Right lobe of liver (tissue), 6 donors: ENCODE measurements at regions not wholly inside any gene's neighbourhood (a gene's known extent, or its start where the extent isn't known, plus 50 kb on each side); places are given as distances from the start of the nearest gene placed in this dataset.

ENCODE experiments used
- ATAC-seq, 4 donors: fragments of 200-7000 bp; cut with Tn5 transposase; one replicate each; pipeline ENCODE4 v1.9.1; 2020; ENCODE audit warnings: mild to moderate bottlenecking in 4 of 4, moderate library complexity in 4 of 4
- DNase-seq, 3 donors: peaks; one replicate each; pipeline ENCODE4 v3.0.0-alpha.2; 2020
- H3K27ac ChIP-seq, 3 donors: fragments of 200-600 bp; one replicate each; pipeline ENCODE4 v1.8.0; 2022
- H3K27me3 ChIP-seq, 2 donors: fragments of 200-600 bp; one replicate each; pipeline ENCODE4 v1.8.0; 2022
- H3K36me3 ChIP-seq, 4 donors: fragments of 200-600 bp; sonication (generic) in 1 of 4; one replicate each; pipeline versions ENCODE4 v1.5.1 to v1.8.0; 2017 to 2022; ENCODE audit warnings: control low read depth in 1 of 4
- H3K4me1 ChIP-seq, 4 donors: fragments of 200-600 bp; sonication (generic) in 1 of 4; one replicate each; pipeline versions ENCODE4 v1.5.1 to v1.8.0; 2017 to 2022; ENCODE audit warnings: control low read depth in 1 of 4
- H3K4me3 ChIP-seq, 3 donors: fragments of 200-600 bp; one replicate each; pipeline ENCODE4 v1.8.0; 2022
- H3K9me3 ChIP-seq, 4 donors: fragments of 200-600 bp; sonication (generic) in 1 of 4; one replicate each; pipeline versions ENCODE4 v1.5.1 to v1.8.0; 2017 to 2022; ENCODE audit warnings: control low read depth in 1 of 4
- POLR2A ChIP-seq: fragments of 450-650 bp; IDR thresholded peaks from one replicate; pipeline ENCODE4 v1.6.1; 2017; ENCODE audit warnings: antibody characterized with exemption, mild to moderate bottlenecking
- WGBS: methylation state at CpG from one replicate; pipeline ENCODE4 v1.1.6; 2018; ENCODE audit warnings: low coverage, low lambda C conversion rate; ENCODE audit not compliant: insufficient coverage; ENCODE audit errors: missing lambda C conversion rate; 5-methylcytosine and 5-hydroxymethylcytosine counted together
- intact Hi-C, 2 donors: fragments of 100-400 bp; cut with DNase I; formaldehyde crosslinking; loops; one replicate each; pipeline versions ENCODE4 v1.11.2 to v1.14.1; 2022
- TF ChIP-seq, protein P1 (sequence below), 4 donors: fragments of 200-600 bp in 3 of 4; fragments of 450-650 bp in 1 of 4; IDR thresholded peaks; one replicate each; pipeline versions ENCODE4 v1.5.1 to v1.8.0; 2016 to 2022; ENCODE audit warnings: antibody characterized with exemption in 4 of 4, mild to moderate bottlenecking in 2 of 4
- donor health status: DM: no; HTN: yes; CAD: no.
- donor health status: DM: no; HTN: no; CAD: no.
- donor health status: DM: no; HTN: no; CAD: no.
- donor health status: DM: no; HTN: yes; CAD: no.
- donor health status: DM: no; HTN: yes; CAD: no.

DNA sequence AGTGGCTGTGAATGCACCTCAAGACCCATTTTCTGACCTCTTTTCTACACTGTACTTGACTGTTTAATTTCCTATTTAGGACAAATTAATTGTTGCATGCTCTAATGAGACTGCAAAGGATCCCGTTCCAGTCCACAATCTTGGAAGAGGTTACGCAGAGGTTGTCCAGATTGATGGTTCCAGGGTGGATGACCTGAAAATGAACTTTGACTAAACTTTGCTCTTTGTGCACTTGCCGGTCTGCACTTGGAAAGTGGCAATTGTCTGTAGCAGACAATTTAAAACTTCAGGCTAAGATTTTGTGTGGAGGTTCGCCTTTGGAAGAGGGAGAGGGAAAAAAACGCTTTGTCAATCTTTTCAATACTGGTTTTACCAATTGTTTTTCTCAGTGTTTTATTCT lies 267.8 kb downstream of the TMEM161B start:
- WGBS, result 15% methylated on average over 5 of the region's 5 CpGs
- intact Hi-C loops, result no loop called here
- Histone ChIP-seq H3K36me3 (no peaks in the 10 kb centered on the region), H3K27ac (peak overlapping the region in 1 of 3 donors; percentile 15), H3K9me3 (no peaks in the 10 kb centered on the region), H3K4me3 (no peak overlapping the region), H3K4me1 (peaks cover 0 to 3% (median 0%) of the 10 kb centered on the region in 4 donors), H3K27me3 (no peaks in the 10 kb centered on the region)
- peak; percentile 66 to 97 (median 75) for ATAC-seq
- no peak for TF ChIP-seq POLR2A
- TF ChIP-seq, protein P1, sequence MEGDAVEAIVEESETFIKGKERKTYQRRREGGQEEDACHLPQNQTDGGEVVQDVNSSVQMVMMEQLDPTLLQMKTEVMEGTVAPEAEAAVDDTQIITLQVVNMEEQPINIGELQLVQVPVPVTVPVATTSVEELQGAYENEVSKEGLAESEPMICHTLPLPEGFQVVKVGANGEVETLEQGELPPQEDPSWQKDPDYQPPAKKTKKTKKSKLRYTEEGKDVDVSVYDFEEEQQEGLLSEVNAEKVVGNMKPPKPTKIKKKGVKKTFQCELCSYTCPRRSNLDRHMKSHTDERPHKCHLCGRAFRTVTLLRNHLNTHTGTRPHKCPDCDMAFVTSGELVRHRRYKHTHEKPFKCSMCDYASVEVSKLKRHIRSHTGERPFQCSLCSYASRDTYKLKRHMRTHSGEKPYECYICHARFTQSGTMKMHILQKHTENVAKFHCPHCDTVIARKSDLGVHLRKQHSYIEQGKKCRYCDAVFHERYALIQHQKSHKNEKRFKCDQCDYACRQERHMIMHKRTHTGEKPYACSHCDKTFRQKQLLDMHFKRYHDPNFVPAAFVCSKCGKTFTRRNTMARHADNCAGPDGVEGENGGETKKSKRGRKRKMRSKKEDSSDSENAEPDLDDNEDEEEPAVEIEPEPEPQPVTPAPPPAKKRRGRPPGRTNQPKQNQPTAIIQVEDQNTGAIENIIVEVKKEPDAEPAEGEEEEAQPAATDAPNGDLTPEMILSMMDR (IDR thresholded peaks at IDR 0.05), result no peak
- DNase-seq, result no peak

DNA sequence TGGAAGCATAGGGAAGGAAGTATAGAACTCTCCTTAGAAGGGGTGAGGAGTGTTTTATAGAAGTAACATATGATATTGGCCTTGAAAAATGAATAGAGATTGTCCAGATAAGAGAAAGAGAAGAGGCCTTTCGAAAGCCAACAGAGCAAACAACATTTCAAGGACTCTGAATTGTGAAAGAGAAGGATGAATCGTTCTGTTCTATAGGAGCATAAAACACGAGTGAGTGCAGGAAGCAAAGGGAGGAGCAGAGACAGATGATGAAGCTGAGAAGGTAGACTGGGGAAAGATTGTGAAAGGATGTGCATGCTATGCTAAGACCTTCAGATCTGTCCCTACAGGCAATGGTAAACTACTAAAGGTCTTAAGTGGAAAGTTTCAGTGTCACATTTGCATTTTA lies 271.0 kb downstream of the TMEM161B start:
- ATAC-seq, result peak in 1 of 4 donors; percentile 23
- H3K9me3 ChIP-seq, result no peaks in the 10 kb centered on the region

DNA sequence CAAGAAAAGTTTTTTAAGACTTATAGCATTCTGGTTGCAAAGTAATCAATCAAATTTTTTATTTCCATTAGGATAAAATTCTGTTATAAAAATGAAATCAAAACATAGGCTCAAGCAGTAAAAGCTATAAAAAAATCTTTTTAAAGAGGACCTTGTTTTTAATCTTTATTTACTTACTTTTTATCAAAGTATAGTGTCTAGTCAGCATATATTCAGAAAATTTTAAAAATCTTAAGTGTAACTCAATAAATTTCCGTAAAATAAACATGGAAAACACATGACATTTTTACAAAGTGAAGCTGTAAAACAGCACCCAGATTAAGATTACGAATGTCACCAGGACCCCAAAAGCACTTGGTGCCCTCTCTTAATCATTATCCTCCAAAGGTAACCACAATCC lies 302.4 kb downstream of the TMEM161B start:
- intact Hi-C loops, result no loop called here
- H3K4me1 ChIP-seq, result no peaks in the 10 kb centered on the region
- 39% methylated on average over 2 of the region's 2 CpGs for WGBS
- ATAC-seq (no peak), DNase-seq (no peak)
- TF ChIP-seq, protein P1 (IDR thresholded peaks at IDR 0.05), result no peak
- TF ChIP-seq POLR2A, result no peak
- H3K9me3 ChIP-seq, result no peaks in the 10 kb centered on the region
- no peaks in the 10 kb centered on the region for H3K36me3 ChIP-seq
- no peaks in the 10 kb centered on the region for H3K27me3 ChIP-seq
- no peak overlapping the region for H3K4me3 ChIP-seq
- no peak overlapping the region for H3K27ac ChIP-seq

More for the DNA sequence above, 271.0 kb downstream of the TMEM161B start:
- TF ChIP-seq, protein P1 (IDR thresholded peaks at IDR 0.05), result no peak
- TF ChIP-seq POLR2A, result no peak
- no peak for DNase-seq
- peaks cover 0 to 3% (median 0%) of the 10 kb centered on the region in 4 donors for H3K4me1 ChIP-seq
- no peaks in the 10 kb centered on the region for H3K36me3 ChIP-seq
- no peak overlapping the region for H3K27ac ChIP-seq
- no peaks in the 10 kb centered on the region for H3K27me3 ChIP-seq
- H3K4me3 ChIP-seq, result no peak overlapping the region
- 20% methylated on average over 2 of the region's 3 CpGs for WGBS
- intact Hi-C loops, result no loop called here

DNA sequence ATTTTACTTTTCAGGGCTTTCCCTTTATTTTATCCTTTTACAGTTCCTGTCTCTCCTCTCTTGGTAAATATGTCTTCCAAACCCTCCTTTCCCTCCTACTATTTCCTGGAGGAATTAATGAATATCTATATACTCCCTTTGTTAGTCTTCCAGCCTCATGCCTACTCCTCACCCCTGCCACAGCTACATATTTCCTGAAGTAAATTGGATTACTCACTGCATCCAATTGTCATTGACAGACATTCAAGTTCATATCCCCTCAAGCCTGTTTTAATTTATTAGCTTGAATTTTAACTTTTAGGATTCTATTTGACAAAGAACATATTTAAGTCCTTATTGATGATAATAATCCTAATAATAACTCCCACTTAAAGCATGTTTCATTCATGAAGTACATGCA lies 314.5 kb downstream of the TMEM161B start:
- no peak overlapping the region for H3K27ac ChIP-seq
- H3K9me3 ChIP-seq, result no peaks in the 10 kb centered on the region
- intact Hi-C loops, result no loop called here
- ATAC-seq (no peak), DNase-seq (no peak)
- H3K4me1 ChIP-seq, result no peaks in the 10 kb centered on the region
- H3K36me3 ChIP-seq, result no peaks in the 10 kb centered on the region
- no peak overlapping the region for H3K4me3 ChIP-seq
- TF ChIP-seq, protein P1 (IDR thresholded peaks at IDR 0.05), result no peak
- no peak for TF ChIP-seq POLR2A
- no peaks in the 10 kb centered on the region for H3K27me3 ChIP-seq

DNA sequence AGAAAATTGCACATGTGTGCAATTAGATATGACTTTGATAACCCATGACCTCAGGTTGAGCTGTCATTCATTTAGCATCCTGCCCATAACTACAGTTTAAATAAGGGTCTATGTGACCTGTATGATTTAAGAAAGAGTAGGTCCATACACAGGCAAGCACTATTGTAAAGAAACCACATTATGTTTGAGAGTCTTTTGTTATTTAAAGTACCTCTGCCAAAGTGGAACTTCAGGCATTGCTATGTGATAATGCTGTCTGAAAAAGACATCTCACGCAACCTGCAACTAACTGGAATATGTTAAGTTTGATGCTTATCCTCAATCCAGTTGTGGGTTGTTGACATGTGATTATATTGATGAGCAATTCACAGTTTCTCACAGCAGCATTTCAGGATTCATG lies 317.0 kb downstream of the TMEM161B start:
- Histone ChIP-seq H3K36me3 (no peaks in the 10 kb centered on the region), H3K9me3 (no peaks in the 10 kb centered on the region), H3K27ac (no peak overlapping the region), H3K4me1 (no peaks in the 10 kb centered on the region), H3K27me3 (no peaks in the 10 kb centered on the region), H3K4me3 (no peak overlapping the region)
- WGBS, result 100% methylated on average over 1 of the region's 1 CpG
- DNase-seq, result no peak
- no peak for ATAC-seq
- intact Hi-C loops, result no loop called here
- no peak for TF ChIP-seq POLR2A
- TF ChIP-seq, protein P1 (IDR thresholded peaks at IDR 0.05), result no peak
